Mucosa of stomach (tissue), 1 donor: ENCODE measurements at regions not wholly inside any gene's neighbourhood (a gene's known extent, or its start where the extent isn't known, plus 50 kb on each side); places are given as distances from the start of the nearest gene placed in this dataset.
"Not testable (repeated sequence)": the region's sequence is repeated elsewhere in the genome, so short reads cannot be mapped to it uniquely, and the experiment has no call there.

Experiments used
- H3K27me3 ChIP-seq: one replicate; pipeline ENCODE4 v1.7.0; 2013; ENCODE audit warnings: mild to moderate bottlenecking, low read length; ENCODE audit not compliant: control insufficient read depth, insufficient read depth
- H3K36me3 ChIP-seq: one replicate; pipeline ENCODE4 v1.7.0; 2013; ENCODE audit warnings: low read length; ENCODE audit not compliant: control insufficient read depth, insufficient read depth
- H3K4me1 ChIP-seq: one replicate; pipeline ENCODE4 v1.7.0; 2013; ENCODE audit warnings: mild to moderate bottlenecking, low read length; ENCODE audit not compliant: control insufficient read depth, insufficient read depth
- H3K4me3 ChIP-seq: one replicate; pipeline ENCODE4 v1.7.0; 2013; ENCODE audit warnings: low read length
- H3K9ac ChIP-seq: one replicate; pipeline ENCODE4 v1.7.0; 2013; ENCODE audit warnings: mild to moderate bottlenecking, low read length, moderate library complexity
- H3K9me3 ChIP-seq: one replicate; pipeline ENCODE4 v1.7.0; 2013; ENCODE audit warnings: mild to moderate bottlenecking, low read length, moderate library complexity; ENCODE audit not compliant: control insufficient read depth
- donor health status: Pancreatic carcinoma.

DNA sequence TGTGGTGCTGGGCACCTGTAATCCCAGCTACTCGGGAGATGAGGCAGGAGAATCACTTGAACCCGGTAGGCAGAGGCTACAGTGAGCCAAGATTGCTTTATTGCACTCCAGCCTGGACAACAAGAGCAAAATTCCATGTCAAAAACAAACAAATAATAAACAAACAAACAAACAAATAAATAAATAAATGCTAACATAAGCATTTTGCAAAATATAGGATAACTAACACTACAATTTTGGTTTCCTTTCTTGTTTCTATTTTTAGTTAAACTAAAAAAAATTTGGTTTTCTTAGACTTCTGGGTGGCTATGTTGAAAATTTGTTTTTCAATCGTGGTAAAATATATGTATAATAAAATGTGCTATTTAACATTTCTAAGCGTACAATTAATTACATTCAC lies 115.0 kb upstream of the ZNF516 start:
- Histone ChIP-seq H3K27me3 (no peaks in the 10 kb centered on the region), H3K9me3 (no peaks in the 10 kb centered on the region), H3K36me3 (no peaks in the 10 kb centered on the region), H3K9ac (no peak overlapping the region), H3K4me1 (no peaks in the 10 kb centered on the region), H3K4me3 (no peak overlapping the region)

DNA sequence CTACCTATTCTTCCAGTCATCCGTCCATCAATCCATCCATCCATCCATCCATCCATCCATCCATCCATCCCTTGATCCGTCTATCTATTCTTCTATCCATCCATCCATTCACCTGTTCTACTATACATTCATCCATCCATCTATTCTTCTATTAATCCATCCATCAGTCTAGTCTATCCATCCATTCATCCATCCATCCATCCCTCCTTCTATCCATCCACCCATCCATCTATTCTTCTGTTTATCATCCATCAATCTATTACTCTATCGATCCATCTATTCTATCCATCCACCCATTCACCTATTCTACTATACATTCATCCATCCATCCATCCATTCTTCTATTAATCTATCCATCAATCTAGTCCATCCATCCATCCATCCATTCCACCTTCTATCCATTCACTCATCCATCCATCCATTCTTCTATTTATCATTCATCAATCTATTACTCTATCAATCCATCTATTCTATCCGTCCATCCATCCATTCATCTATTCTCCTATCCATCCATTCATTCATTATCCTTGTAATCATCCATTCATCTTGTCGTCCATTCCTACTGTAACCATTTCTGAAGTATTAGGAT lies 110.4 kb upstream of the ZNF516 start:
- H3K9ac ChIP-seq, result no peak overlapping the region
- no peak overlapping the region for H3K4me3 ChIP-seq
- no peaks in the 10 kb centered on the region for H3K36me3 ChIP-seq
- no peaks in the 10 kb centered on the region for H3K9me3 ChIP-seq
- H3K4me1 ChIP-seq, result no peaks in the 10 kb centered on the region
- H3K27me3 ChIP-seq, result no peaks in the 10 kb centered on the region

DNA sequence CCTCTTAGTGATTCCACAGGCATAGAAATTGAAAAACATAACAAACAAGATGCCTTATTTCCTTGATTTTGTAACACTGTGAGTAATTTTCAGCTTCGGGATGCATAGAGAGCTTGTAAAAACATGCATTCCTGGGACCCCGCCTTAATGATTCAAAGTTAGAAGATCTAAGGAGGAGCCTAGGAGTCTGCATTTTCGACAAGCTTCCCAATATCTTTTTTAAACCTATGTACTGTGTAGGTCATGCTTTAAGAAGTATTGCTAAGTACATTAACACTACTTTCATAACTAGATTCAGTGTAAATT lies 109.8 kb upstream of the ZNF516 start:
- no peak overlapping the region for H3K9ac ChIP-seq
- H3K4me3 ChIP-seq, result no peak overlapping the region
- H3K4me1 ChIP-seq, result no peaks in the 10 kb centered on the region
- H3K9me3 ChIP-seq, result no peaks in the 10 kb centered on the region
- H3K27me3 ChIP-seq, result no peaks in the 10 kb centered on the region
- H3K36me3 ChIP-seq, result no peaks in the 10 kb centered on the region

DNA sequence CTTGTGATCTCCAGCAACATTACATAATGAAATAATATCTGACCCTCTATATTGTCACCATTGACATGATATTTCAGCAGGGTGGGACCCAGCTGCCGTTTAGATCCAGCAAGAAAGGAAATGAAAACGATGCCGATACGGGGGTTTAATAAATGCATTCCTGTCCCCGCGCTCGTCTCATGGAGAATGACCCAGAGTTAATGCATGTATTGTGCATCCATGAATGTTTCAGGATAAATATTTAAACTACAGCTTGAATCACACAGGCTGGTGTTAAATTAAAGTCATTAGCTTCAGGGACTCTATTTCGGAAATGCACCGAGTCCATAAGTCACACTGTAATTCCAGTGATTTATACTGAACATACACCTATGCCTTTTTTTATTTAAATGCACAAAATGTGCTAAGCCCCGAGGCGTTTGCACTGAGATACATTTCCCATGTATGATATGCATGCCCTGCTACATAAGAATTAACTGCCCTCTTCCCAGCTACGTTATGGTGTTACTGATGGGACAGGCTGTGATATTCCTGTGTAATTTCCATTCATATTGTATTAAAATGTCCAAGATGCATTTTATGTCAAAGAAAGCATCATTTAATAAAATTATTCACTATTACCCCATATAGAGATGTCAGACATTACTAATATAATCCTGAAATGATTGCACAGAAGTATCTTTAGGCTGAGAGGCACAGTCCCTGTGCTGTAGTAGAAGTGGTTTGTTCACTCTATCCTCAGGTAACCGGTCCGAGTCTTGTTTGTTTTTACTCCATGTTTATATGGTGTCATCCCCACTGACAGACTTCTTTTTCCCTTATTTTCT lies 109.3 kb upstream of the ZNF516 start:
- no peak overlapping the region for H3K4me3 ChIP-seq
- no peaks in the 10 kb centered on the region for H3K36me3 ChIP-seq
- H3K27me3 ChIP-seq, result no peaks in the 10 kb centered on the region
- H3K9ac ChIP-seq, result no peak overlapping the region
- H3K4me1 ChIP-seq, result no peaks in the 10 kb centered on the region
- no peaks in the 10 kb centered on the region for H3K9me3 ChIP-seq

DNA sequence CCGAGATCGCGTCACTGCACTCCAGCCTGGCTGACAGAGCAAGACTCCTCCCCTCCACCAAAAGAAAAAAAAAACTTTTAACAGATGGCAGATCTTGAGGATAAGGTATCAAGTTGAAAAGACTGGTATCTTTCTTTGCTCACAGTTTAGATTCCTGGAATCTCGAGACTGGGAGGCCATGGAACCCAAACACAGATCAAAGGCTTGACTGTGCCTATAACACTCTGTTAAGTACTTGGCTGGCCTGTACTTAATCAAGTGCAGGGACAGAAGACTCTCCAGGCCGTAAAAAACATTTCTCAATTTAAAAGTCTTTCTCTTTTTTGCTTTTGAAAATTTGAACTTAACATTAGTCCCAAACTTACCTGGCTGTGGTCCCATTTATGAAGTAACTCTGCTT lies 107.1 kb upstream of the ZNF516 start:
- Histone ChIP-seq H3K4me1 (no peaks in the 10 kb centered on the region), H3K9me3 (no peaks in the 10 kb centered on the region)

DNA sequence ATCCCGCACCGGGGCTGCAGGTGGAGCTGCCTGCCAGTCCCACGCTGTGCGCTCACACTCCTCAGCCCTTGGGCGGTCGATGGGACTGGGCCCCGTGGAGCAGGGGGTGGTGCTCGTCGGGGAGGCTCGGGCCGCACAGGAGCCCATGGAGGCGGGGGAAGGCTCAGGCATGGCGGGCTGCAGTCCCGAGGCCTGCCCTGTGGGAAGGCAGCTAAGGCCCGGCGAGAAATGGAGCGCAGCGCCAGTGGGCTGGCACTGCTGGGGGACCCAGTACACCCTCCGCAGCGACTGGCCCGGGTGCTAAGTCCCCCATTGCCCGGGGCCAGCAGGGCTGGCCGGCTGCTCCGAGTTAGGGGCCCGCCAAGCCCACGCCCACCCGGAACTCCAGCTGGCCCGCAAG lies 105.0 kb upstream of the ZNF516 start:
- H3K4me1 ChIP-seq, H3K9ac ChIP-seq, H3K36me3 ChIP-seq, H3K27me3 ChIP-seq, H3K4me3 ChIP-seq, H3K9me3 ChIP-seq: not testable (repeated sequence)

More for the DNA sequence above, 107.1 kb upstream of the ZNF516 start:
- Histone ChIP-seq H3K9ac (no peak overlapping the region), H3K36me3 (no peaks in the 10 kb centered on the region), H3K27me3 (no peaks in the 10 kb centered on the region), H3K4me3 (no peak overlapping the region)

DNA sequence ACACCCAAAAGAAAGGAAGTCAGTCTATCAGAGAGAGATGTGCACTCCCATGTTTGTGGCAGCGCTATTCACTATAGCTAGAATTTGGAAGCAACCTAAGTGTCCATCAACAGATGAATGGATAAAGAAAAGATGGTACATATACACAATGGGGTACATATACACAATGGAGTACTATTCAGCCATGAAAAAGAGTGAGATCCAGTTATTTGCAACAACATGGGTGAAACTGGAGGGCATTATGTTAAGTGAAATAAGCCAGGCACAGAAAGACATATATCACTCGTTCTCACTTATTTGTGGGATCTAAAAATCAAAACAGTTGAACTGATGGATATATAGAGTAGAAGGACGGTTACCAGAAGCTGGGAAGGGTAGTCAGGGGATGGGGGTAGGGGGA lies 99.9 kb upstream of the ZNF516 start:
- no peak overlapping the region for H3K4me3 ChIP-seq

DNA sequence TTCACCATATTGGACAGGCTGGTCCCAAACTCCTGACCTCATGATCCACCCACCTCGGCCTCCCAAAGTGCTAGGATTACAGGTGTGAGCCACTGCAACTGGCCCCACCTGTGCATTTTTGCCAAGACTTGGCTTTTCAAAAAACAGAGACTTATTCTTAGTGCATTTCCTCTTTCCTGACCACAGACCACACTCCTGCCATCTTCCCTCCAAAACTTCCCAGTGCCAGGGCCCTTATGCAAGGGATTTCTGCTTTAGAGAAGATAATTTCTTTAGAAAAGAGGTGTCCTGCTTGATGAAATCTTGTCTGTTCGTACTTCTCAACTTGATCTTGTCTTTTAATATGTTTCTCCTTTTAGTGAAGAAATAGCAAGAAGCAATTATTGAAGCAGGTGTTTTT lies 98.8 kb upstream of the ZNF516 start:
- Histone ChIP-seq H3K4me1 (peaks cover 2% of the 10 kb centered on the region), H3K9ac (no peak overlapping the region), H3K4me3 (no peak overlapping the region), H3K9me3 (no peaks in the 10 kb centered on the region), H3K27me3 (no peaks in the 10 kb centered on the region), H3K36me3 (no peaks in the 10 kb centered on the region)

More for the DNA sequence above, 99.9 kb upstream of the ZNF516 start:
- H3K27me3 ChIP-seq, result no peaks in the 10 kb centered on the region
- no peaks in the 10 kb centered on the region for H3K36me3 ChIP-seq
- H3K9ac ChIP-seq, result no peak overlapping the region
- H3K9me3 ChIP-seq, result no peaks in the 10 kb centered on the region
- no peaks in the 10 kb centered on the region for H3K4me1 ChIP-seq

DNA sequence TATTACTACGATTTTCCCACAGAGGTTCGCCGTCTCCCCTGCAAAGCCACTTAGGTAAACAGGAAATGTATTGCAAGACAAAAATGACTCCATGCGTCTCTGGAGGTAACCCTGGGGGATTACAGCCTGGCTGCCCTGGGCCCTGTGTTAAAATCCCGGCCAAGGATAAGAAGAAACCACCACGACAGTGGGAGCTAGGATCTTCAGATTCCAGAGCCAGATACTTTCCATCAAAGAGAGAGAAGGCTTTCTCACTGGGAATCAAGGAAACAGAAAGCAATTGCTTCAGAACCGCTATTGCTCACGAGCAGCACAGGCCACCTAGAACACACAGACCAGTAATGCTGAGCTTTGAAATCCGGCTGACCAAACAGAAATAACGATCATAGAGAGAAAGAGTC lies 97.9 kb upstream of the ZNF516 start:
- Histone ChIP-seq H3K4me1 (peaks cover 8% of the 10 kb centered on the region), H3K27me3 (no peaks in the 10 kb centered on the region), H3K4me3 (no peak overlapping the region), H3K36me3 (no peaks in the 10 kb centered on the region), H3K9ac (no peak overlapping the region), H3K9me3 (no peaks in the 10 kb centered on the region)

DNA sequence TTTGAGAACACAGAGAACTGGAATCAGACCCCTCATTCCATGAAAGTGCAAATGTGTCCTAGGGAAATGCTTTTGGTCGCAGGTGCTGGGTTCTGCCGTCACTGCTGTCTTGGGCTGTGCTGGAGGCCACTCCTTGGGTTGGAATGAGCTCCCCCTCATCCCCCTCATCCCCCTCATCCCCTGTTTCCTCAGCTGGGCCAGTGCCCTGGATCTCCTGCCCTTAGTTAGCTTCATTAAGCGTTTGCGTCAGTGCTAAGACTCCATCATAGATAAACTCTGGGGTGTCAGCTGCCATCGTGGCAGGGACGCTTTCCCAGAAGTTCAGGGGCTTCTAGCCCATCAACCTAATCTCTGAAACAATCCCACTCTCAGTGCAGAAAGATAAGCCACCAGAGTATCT lies 97.1 kb upstream of the ZNF516 start:
- Histone ChIP-seq H3K36me3 (no peaks in the 10 kb centered on the region), H3K27me3 (no peaks in the 10 kb centered on the region), H3K9ac (no peak overlapping the region), H3K4me1 (peaks cover 8% of the 10 kb centered on the region), H3K9me3 (no peaks in the 10 kb centered on the region), H3K4me3 (no peak overlapping the region)

DNA sequence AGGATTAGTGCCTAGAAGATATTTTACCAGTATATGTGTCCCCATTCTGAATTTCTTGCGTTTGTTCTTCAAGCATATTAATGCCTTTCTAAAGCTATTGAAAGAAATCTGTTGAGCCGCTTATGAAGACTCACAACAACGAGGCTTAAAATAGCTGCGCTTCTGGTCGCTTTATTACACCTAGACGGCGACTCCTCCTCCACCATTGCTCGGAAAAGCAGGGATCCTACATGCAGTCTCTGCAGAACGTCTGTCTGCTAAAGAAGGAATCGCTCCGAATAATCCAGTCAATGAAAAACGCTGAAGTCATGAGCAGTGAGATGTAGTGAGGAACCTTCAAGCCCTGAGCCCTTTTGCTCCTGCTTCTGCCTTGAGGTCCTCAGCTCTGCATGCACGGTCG lies 94.8 kb upstream of the ZNF516 start:
- Histone ChIP-seq H3K4me3 (no peak overlapping the region), H3K27me3 (no peaks in the 10 kb centered on the region), H3K9ac (no peak overlapping the region)

DNA sequence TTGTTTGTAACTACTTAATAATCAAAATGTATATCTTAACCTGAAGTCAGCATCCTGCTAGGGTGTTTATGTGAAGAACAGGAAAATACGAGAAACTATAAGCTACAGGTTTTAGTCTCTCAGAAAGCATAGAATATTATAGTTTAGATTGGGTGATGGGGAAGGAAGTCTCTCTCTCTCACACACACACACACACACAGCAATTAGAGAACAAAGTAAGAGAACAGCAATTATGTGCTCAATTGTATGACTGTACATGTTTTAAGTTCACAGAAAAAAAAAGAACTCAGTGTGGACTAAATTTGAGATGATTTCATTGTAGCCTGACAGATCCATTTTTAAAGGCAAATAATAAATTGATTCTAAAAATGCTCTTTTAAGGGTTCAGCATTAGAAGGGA lies 94.3 kb upstream of the ZNF516 start:
- Histone ChIP-seq H3K9ac (no peak overlapping the region), H3K9me3 (no peaks in the 10 kb centered on the region), H3K27me3 (no peaks in the 10 kb centered on the region), H3K36me3 (no peaks in the 10 kb centered on the region), H3K4me1 (peaks cover 8% of the 10 kb centered on the region), H3K4me3 (no peak overlapping the region)

More for the DNA sequence above, 94.8 kb upstream of the ZNF516 start:
- peaks cover 8% of the 10 kb centered on the region for H3K4me1 ChIP-seq
- no peaks in the 10 kb centered on the region for H3K9me3 ChIP-seq
- no peaks in the 10 kb centered on the region for H3K36me3 ChIP-seq
